ENCODE measurements at regions not wholly inside any gene's neighbourhood (a gene's known extent, or its start where the extent isn't known, plus 50 kb on each side); places are given as distances from the start of the nearest gene placed in this dataset.

DNA sequence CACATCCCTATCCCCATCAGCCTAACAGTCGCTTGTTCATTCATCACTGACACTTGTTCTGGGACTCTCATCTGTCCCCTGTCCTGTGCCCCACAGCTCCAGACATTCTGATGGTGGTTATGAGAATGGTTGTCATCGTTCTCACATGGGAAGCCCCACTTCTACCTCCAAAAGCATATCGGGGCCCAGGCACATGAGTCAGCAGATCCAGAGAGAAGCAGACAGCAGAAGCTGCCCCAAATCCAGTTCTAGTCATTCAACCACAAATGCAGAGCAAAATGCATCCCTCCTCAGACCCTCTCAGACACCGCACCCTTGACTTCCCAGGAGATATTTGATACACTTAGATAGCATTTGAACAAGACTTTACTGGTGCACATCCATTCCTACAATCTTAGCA lies 106.0 kb downstream of the FOXF2 start:
- DNase-seq: no peak
- Histone ChIP-seq H2AFZ (ENCODE audit: low read length) (no peak overlapping the region), H3K9me3 (replicated peaks; ENCODE audit: insufficient read depth, low read length) (no peaks in the 10 kb centered on the region), H3K4me1 (ENCODE audit: low read length) (no peaks in the 10 kb centered on the region), H3K9ac (ENCODE audit: low read length) (no peak overlapping the region), H3K36me3 (replicated peaks; ENCODE audit: insufficient read depth, low read length) (no peaks in the 10 kb centered on the region), H3K4me3 (ENCODE audit: low read length) (no peak overlapping the region), H3K27me3 (replicated peaks; ENCODE audit: insufficient read depth, low read length) (no peaks in the 10 kb centered on the region), H3K27ac (ENCODE audit: low read length) (no peak overlapping the region), H3K9me2 (replicated peaks; ENCODE audit: insufficient read depth, low read length) (no peaks in the 10 kb centered on the region), H3K79me2 (ENCODE audit: low read length) (no peaks in the 10 kb centered on the region), H3K4me2 (ENCODE audit: low read depth, low read length) (no peak overlapping the region), H4K20me1 (ENCODE audit: insufficient read depth, low read length) (no peaks in the 10 kb centered on the region), H3F3A (ENCODE audit: insufficient read depth, low read length) (no peaks in the 10 kb centered on the region)
- TF ChIP-seq EZH2phosphoT487 (IDR thresholded peaks at IDR 0.05; ENCODE audit: low read length): no peak
- TF ChIP-seq, protein P1, sequence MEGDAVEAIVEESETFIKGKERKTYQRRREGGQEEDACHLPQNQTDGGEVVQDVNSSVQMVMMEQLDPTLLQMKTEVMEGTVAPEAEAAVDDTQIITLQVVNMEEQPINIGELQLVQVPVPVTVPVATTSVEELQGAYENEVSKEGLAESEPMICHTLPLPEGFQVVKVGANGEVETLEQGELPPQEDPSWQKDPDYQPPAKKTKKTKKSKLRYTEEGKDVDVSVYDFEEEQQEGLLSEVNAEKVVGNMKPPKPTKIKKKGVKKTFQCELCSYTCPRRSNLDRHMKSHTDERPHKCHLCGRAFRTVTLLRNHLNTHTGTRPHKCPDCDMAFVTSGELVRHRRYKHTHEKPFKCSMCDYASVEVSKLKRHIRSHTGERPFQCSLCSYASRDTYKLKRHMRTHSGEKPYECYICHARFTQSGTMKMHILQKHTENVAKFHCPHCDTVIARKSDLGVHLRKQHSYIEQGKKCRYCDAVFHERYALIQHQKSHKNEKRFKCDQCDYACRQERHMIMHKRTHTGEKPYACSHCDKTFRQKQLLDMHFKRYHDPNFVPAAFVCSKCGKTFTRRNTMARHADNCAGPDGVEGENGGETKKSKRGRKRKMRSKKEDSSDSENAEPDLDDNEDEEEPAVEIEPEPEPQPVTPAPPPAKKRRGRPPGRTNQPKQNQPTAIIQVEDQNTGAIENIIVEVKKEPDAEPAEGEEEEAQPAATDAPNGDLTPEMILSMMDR (IDR thresholded peaks at IDR 0.05; ENCODE audit: low read length): no peak
- no peak for TF ChIP-seq EZH2 (optimal IDR thresholded peaks at IDR 0.05; ENCODE audit: low read depth, low read length)

DNA sequence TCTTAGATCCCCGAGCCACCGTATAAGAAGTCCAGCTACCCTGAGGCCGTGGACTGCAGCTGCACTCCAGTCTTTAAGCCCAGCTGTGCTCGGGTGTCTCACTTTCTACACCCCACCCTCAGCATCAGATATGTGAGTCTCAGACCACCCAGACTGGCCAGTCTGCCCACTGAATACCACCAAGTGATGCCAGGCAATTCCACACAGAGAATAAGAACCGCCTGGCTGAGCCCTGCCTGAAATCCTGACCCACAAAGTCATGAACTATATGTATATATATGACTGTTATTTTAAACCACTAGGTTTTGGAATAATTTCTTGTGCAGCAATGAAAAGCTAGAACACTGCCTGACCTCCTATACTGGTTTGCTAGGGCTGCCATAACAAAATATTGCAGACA lies 106.7 kb downstream of the FOXF2 start:
- TF ChIP-seq, protein P1 (IDR thresholded peaks at IDR 0.05; ENCODE audit: low read length): no peak
- no peak for TF ChIP-seq EZH2 (optimal IDR thresholded peaks at IDR 0.05; ENCODE audit: low read depth, low read length)
- TF ChIP-seq EZH2phosphoT487 (IDR thresholded peaks at IDR 0.05; ENCODE audit: low read length): no peak

DNA sequence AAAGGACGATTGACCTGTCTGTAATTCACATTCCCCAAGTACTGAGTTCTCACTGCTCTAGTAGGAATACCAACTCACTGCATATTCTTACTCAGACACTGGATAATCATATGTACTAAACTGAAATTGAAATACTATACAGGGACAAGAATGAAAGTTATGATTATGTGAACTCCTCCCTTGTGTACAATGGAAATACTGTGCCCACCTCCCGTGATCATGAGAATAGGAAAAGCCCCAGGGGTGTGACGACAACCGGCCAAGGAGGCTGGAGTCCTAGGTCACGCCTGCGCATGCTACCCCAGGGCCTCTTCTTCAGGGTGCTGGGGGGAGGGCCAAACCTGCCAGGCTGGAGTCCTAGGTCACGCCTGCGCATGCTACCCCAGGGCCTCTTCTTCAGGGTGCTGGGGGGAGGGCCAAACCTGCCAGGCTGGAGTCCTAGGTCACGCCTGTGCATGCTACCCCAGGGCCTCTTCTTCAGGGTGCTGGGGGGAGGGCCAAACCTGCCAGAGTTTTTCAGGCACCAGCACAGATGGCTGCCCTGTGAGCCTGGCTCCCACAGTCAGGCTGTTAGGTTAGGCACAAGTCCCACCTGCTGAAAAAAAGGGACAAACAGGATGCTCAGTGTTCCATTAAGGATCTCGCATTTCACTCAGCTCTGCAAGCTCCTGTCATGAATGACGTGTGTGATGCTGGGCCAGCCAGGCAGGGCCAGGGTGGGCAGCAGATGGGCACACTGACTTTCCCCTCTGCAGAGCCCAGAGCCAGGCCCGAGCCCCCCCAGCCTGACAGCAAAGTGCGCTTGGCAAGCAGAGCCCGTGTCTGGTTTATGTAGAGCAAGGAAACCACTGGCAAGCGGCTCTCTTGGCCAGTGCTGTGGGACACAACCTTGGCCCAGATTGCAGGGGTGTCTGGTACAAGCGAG lies 107.7 kb downstream of the FOXF2 start:
- Histone ChIP-seq H3K4me3 (ENCODE audit: low read length) (no peak overlapping the region), H3K9me3 (replicated peaks; ENCODE audit: insufficient read depth, low read length) (no peaks in the 10 kb centered on the region), H3K4me2 (ENCODE audit: low read depth, low read length) (no peak overlapping the region), H3K4me1 (ENCODE audit: low read length) (no peaks in the 10 kb centered on the region), H4K20me1 (ENCODE audit: insufficient read depth, low read length) (no peaks in the 10 kb centered on the region), H2AFZ (ENCODE audit: low read length) (no peak overlapping the region), H3K27me3 (replicated peaks; ENCODE audit: insufficient read depth, low read length) (no peaks in the 10 kb centered on the region), H3K27ac (ENCODE audit: low read length) (no peak overlapping the region), H3F3A (ENCODE audit: insufficient read depth, low read length) (no peaks in the 10 kb centered on the region), H3K9me2 (replicated peaks; ENCODE audit: insufficient read depth, low read length) (no peaks in the 10 kb centered on the region), H3K79me2 (ENCODE audit: low read length) (no peaks in the 10 kb centered on the region), H3K36me3 (replicated peaks; ENCODE audit: insufficient read depth, low read length) (no peaks in the 10 kb centered on the region), H3K9ac (ENCODE audit: low read length) (no peak overlapping the region)
- no peak for TF ChIP-seq EZH2phosphoT487 (IDR thresholded peaks at IDR 0.05; ENCODE audit: low read length)
- TF ChIP-seq, protein P1 (IDR thresholded peaks at IDR 0.05; ENCODE audit: low read length): no peak
- TF ChIP-seq EZH2 (optimal IDR thresholded peaks at IDR 0.05; ENCODE audit: low read depth, low read length): no peak
- DNase-seq: no peak

More for the DNA sequence above, 106.7 kb downstream of the FOXF2 start:
- Histone ChIP-seq H3K4me2 (ENCODE audit: low read depth, low read length) (no peak overlapping the region), H2AFZ (ENCODE audit: low read length) (no peak overlapping the region), H3K9ac (ENCODE audit: low read length) (no peak overlapping the region), H3K79me2 (ENCODE audit: low read length) (no peaks in the 10 kb centered on the region), H3K36me3 (replicated peaks; ENCODE audit: insufficient read depth, low read length) (no peaks in the 10 kb centered on the region), H3K9me3 (replicated peaks; ENCODE audit: insufficient read depth, low read length) (no peaks in the 10 kb centered on the region), H3K27me3 (replicated peaks; ENCODE audit: insufficient read depth, low read length) (no peaks in the 10 kb centered on the region), H3K9me2 (replicated peaks; ENCODE audit: insufficient read depth, low read length) (no peaks in the 10 kb centered on the region), H3K4me1 (ENCODE audit: low read length) (no peaks in the 10 kb centered on the region), H3K27ac (ENCODE audit: low read length) (no peak overlapping the region), H3F3A (ENCODE audit: insufficient read depth, low read length) (no peaks in the 10 kb centered on the region), H3K4me3 (ENCODE audit: low read length) (no peak overlapping the region), H4K20me1 (ENCODE audit: insufficient read depth, low read length) (no peaks in the 10 kb centered on the region)
- no peak for DNase-seq
